Ascending aorta (tissue), 2 donors: ENCODE measurements at regions not wholly inside any gene's neighbourhood (a gene's known extent, or its start where the extent isn't known, plus 50 kb on each side); places are given as distances from the start of the nearest gene placed in this dataset.

Experiments used
- DNase-seq, 2 donors: peaks; one replicate each; pipeline ENCODE4 v3.0.0-alpha.2; 2019; ENCODE audit warnings: low spot score in 2 of 2
- H3K27ac ChIP-seq, 2 donors: fragments of 200-600 bp; sonication (generic); one replicate each; pipeline ENCODE4 v1.5.1; 2016 to 2017; ENCODE audit warnings: mild to moderate bottlenecking in 1 of 2
- H3K27me3 ChIP-seq: fragments of 200-600 bp; sonication (generic); one replicate; pipeline ENCODE4 v1.5.1; 2017
- H3K36me3 ChIP-seq, 2 donors: fragments of 200-600 bp; sonication (generic); one replicate each; pipeline ENCODE4 v1.5.1; 2016
- H3K4me1 ChIP-seq, 2 donors: fragments of 200-600 bp; sonication (generic); one replicate each; pipeline ENCODE4 v1.5.1; 2016 to 2017; ENCODE audit warnings: mild to moderate bottlenecking in 1 of 2
- H3K4me3 ChIP-seq, 2 donors: fragments of 200-600 bp; sonication (generic); one replicate each; pipeline ENCODE4 v1.5.1; 2016 to 2017; ENCODE audit warnings: mild to moderate bottlenecking in 1 of 2
- H3K9me3 ChIP-seq, 2 donors: fragments of 200-600 bp; sonication (generic); one replicate each; pipeline ENCODE4 v1.5.1; 2016
- intact Hi-C: fragments of 100-400 bp; cut with DNase I; formaldehyde crosslinking; loops from one replicate; pipeline ENCODE4 v1.15.1; 2023
- TF ChIP-seq, protein P1 (sequence below), 3 experiments: fragments of 200-600 bp in 2 of 3; fragments of 450-650 bp in 1 of 3; sonication (generic) in 2 of 3; IDR thresholded peaks; one replicate each; pipeline ENCODE4 v1.5.1; 2016 to 2019; ENCODE audit warnings: antibody characterized with exemption in 3 of 3, mild to moderate bottlenecking in 1 of 3, moderate library complexity in 1 of 3

- intact Hi-C loops = no loop called here
- Histone ChIP-seq H3K27ac (no peak overlapping the region), H3K27me3 (no peaks in the 10 kb centered on the region), H3K36me3 (no peaks in the 10 kb centered on the region), H3K9me3 (no peaks in the 10 kb centered on the region), H3K4me1 (no peaks in the 10 kb centered on the region), H3K4me3 (no peak overlapping the region)
- TF ChIP-seq, protein P1, sequence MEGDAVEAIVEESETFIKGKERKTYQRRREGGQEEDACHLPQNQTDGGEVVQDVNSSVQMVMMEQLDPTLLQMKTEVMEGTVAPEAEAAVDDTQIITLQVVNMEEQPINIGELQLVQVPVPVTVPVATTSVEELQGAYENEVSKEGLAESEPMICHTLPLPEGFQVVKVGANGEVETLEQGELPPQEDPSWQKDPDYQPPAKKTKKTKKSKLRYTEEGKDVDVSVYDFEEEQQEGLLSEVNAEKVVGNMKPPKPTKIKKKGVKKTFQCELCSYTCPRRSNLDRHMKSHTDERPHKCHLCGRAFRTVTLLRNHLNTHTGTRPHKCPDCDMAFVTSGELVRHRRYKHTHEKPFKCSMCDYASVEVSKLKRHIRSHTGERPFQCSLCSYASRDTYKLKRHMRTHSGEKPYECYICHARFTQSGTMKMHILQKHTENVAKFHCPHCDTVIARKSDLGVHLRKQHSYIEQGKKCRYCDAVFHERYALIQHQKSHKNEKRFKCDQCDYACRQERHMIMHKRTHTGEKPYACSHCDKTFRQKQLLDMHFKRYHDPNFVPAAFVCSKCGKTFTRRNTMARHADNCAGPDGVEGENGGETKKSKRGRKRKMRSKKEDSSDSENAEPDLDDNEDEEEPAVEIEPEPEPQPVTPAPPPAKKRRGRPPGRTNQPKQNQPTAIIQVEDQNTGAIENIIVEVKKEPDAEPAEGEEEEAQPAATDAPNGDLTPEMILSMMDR (IDR thresholded peaks at IDR 0.05) = no peak
- DNase-seq = no peak
These were observed 161.3 kb downstream of the DRD1 start for GRCh38 chr5:175282611-175283225.

- H3K27ac ChIP-seq = no peak overlapping the region
- H3K4me1 ChIP-seq = no peaks in the 10 kb centered on the region
- no peak overlapping the region for H3K4me3 ChIP-seq
- H3K36me3 ChIP-seq = no peaks in the 10 kb centered on the region
- H3K9me3 ChIP-seq = no peaks in the 10 kb centered on the region
- TF ChIP-seq, protein P1 (IDR thresholded peaks at IDR 0.05) = no peak
- DNase-seq = no peak
- no peaks in the 10 kb centered on the region for H3K27me3 ChIP-seq
- intact Hi-C loops = no loop called here
These were observed 162.3 kb downstream of the DRD1 start for GRCh38 chr5:175281714-175282113.

DNA sequence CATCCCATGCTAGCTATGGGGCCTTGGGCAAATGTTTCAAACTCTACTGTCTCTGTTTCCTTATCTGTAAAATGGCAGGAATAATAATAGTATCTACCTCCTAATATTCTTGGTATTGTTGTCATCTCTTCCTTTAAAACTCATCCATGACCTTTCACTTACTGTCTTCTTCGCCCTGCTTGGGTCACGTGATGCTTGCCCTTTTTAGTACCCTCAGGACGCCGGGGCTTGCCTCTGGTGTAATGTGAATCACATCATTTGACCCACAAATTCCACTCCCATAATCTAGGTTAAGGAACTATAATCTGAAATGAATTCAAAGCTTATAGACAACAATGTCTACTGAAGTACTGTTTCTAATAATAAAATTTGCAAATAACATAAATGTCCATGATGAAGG lies 162.7 kb downstream of the DRD1 start:
- H3K4me3 ChIP-seq = no peak overlapping the region
- TF ChIP-seq, protein P1 (IDR thresholded peaks at IDR 0.05) = no peak
- H3K36me3 ChIP-seq = no peaks in the 10 kb centered on the region
- no peaks in the 10 kb centered on the region for H3K27me3 ChIP-seq
- intact Hi-C loops = no loop called here
- H3K4me1 ChIP-seq = no peaks in the 10 kb centered on the region
- DNase-seq = no peak
- H3K27ac ChIP-seq = no peak overlapping the region
- H3K9me3 ChIP-seq = no peaks in the 10 kb centered on the region

DNA sequence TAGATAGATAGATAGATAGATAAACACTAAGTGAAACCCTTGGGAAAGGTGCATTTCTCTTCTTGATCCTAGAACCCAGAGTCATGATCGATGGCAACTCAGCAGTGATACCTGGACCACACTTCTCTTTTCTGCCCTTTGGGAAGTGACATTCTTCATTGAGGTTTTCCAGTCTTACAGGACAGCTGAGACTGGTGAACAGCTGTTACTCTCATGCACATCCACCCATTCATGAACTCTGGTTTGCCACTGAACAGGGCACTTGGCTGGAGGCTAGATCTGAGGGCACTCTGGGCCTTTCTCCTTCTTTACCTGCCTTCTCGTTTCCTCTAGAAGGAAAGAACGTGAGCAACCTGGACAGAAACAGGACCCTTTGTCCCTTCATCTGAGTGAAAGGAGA lies 164.5 kb downstream of the DRD1 start:
- Histone ChIP-seq H3K9me3 (no peaks in the 10 kb centered on the region), H3K4me1 (no peaks in the 10 kb centered on the region), H3K27me3 (no peaks in the 10 kb centered on the region), H3K4me3 (no peak overlapping the region), H3K36me3 (no peaks in the 10 kb centered on the region), H3K27ac (no peak overlapping the region)
- TF ChIP-seq, protein P1 (IDR thresholded peaks at IDR 0.05) = no peak
- DNase-seq = no peak
- intact Hi-C loops = no loop called here

- H3K27me3 ChIP-seq = no peaks in the 10 kb centered on the region
- H3K4me1 ChIP-seq = no peaks in the 10 kb centered on the region
- no peaks in the 10 kb centered on the region for H3K9me3 ChIP-seq
- no peak overlapping the region for H3K27ac ChIP-seq
- H3K36me3 ChIP-seq = no peaks in the 10 kb centered on the region
- TF ChIP-seq, protein P1 (IDR thresholded peaks at IDR 0.05) = no peak
- intact Hi-C loops = no loop called here
- no peak for DNase-seq
- H3K4me3 ChIP-seq = no peak overlapping the region
These were observed 168.2 kb downstream of the DRD1 start for GRCh38 chr5:175275748-175276147.

DNA sequence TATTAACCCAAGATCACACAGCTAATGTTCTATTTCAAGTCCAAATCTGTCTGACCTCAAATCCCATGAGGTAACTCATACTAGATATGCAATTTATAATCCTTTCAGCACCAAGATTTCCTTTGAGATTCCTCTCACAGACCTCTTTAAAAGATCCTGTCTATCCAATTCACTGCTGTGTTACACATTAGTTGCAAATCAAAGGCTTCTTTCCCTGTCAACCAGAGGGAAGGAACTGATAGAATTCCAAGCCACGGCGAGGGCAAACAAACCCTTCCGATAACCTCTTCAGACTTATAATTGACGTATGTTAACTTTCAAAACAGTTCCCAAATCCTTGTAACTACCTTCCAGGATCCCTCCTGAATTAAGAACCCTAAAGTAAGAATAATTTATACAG lies 168.9 kb downstream of the DRD1 start:
- TF ChIP-seq, protein P1 (IDR thresholded peaks at IDR 0.05) = no peak
- Histone ChIP-seq H3K27ac (no peak overlapping the region), H3K36me3 (no peaks in the 10 kb centered on the region), H3K4me1 (no peaks in the 10 kb centered on the region), H3K9me3 (no peaks in the 10 kb centered on the region), H3K27me3 (no peaks in the 10 kb centered on the region), H3K4me3 (no peak overlapping the region)
- intact Hi-C loops = no loop called here
- no peak for DNase-seq
